SJCRH30 (cell line): ENCODE measurements at regions not wholly inside any gene's neighbourhood (a gene's known extent, or its start where the extent isn't known, plus 50 kb on each side); places are given as distances from the start of the nearest gene placed in this dataset.

Source experiments
- DNase-seq, 2 experiments: peaks; one replicate each; pipeline ENCODE4 v3.0.0-alpha.2; 2015 to 2020
- H3K27ac ChIP-seq: fragments of 250-450 bp; sonication (Bioruptor Pico); 2 replicates; pipeline ENCODE4 v1.5.1; 2020; ENCODE audit warnings: mild to moderate bottlenecking, moderate library complexity
- H3K27me3 ChIP-seq: fragments of 250-450 bp; sonication (Bioruptor Pico); 2 replicates; pipeline ENCODE4 v1.5.1; 2020; ENCODE audit warnings: mild to moderate bottlenecking, moderate library complexity
- H3K36me3 ChIP-seq: fragments of 250-450 bp; sonication (Bioruptor Pico); 2 replicates; pipeline ENCODE4 v1.5.1; 2020; ENCODE audit warnings: mild to moderate bottlenecking, moderate library complexity
- H3K4me1 ChIP-seq: fragments of 250-450 bp; sonication (Bioruptor Pico); 2 replicates; pipeline ENCODE4 v1.5.1; 2020; ENCODE audit warnings: mild to moderate bottlenecking, moderate library complexity
- H3K4me3 ChIP-seq: fragments of 250-450 bp; sonication (Bioruptor Pico); 2 replicates; pipeline ENCODE4 v1.5.1; 2020; ENCODE audit warnings: mild to moderate bottlenecking, moderate library complexity
- H3K9me3 ChIP-seq: fragments of 250-450 bp; sonication (Bioruptor Pico); replicated peaks from 2 replicates; pipeline ENCODE4 v1.5.1; 2020; ENCODE audit warnings: mild to moderate bottlenecking, moderate library complexity

DNA sequence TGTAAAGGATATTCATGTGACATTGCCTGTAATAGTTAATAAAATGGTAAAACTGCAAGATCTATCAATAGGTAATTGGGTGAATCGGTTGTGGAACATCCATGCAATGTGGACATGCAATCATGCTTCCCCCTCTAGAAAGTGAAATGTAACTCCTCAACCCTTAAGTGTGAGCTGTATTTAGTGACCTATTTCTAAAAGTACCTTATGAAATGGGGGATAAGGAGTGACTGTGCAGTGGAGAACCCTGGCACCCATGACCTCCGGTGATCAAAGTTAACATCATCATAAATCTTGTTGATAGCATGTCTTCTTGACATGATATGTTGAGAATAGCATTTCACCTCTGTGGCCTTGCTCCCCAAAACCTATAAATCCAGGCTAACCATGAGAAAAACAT, 53.6 kb upstream of the PPARGC1A start:
- no peak overlapping the region for H3K4me3 ChIP-seq
- H3K27ac ChIP-seq: no peak overlapping the region
- H3K9me3 ChIP-seq: no peaks in the 10 kb centered on the region
- no peak for DNase-seq
- H3K27me3 ChIP-seq: no peaks in the 10 kb centered on the region
- no peaks in the 10 kb centered on the region for H3K36me3 ChIP-seq
- peaks cover 11% of the 10 kb centered on the region for H3K4me1 ChIP-seq

DNA sequence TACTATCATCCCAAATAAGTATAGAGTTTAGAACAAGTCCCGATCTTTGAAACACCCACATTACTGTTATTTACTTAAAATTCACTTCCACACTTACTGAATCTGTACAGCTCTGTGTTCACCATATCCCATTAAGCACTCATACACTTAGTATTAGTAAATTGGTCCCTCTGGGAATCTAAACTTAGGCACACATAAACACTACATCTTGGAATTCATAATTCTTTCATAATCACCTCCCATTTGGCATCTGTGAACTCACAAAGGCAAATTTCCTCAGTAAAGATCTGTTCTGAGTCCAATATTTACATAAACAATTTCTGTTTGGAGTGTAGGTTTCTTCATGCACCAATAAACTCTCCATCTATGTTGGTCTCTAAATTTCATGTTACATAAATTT, 52.6 kb upstream of the PPARGC1A start:
- no peak overlapping the region for H3K4me3 ChIP-seq
- H3K27ac ChIP-seq: no peak overlapping the region
- no peak for DNase-seq
- no peaks in the 10 kb centered on the region for H3K36me3 ChIP-seq
- no peaks in the 10 kb centered on the region for H3K9me3 ChIP-seq
- peaks cover 11% of the 10 kb centered on the region for H3K4me1 ChIP-seq
- H3K27me3 ChIP-seq: no peaks in the 10 kb centered on the region
